Caco-2 (cell line): ENCODE measurements at regions not wholly inside any gene's neighbourhood (a gene's known extent, or its start where the extent isn't known, plus 50 kb on each side); places are given as distances from the start of the nearest gene placed in this dataset.
"Not testable (repeated sequence)": the region's sequence is repeated elsewhere in the genome, so short reads cannot be mapped to it uniquely, and the experiment has no call there.

Source experiments
- BruUV-seq: library from RNA; stranded (reverse); fragments of 400-500 nt; replicated peaks from 2 replicates; lab custom pipeline; 2021; lab: Mats Ljungman, UMichigan
- CTCF ChIA-PET: fragments of 300-600 bp; sonication (Branson Sonifier 250); formaldehyde crosslinking; loops from one replicate; lab custom pipeline; 2022; ENCODE audit warnings: antibody characterized with exemption; lab: Charles Lee
- POLR2A ChIA-PET: fragments of 300-600 bp; sonication (Branson Sonifier 250); formaldehyde crosslinking; loops from one replicate; lab custom pipeline; 2022; ENCODE audit warnings: antibody characterized with exemption; lab: Charles Lee
- DNase-seq, 2 experiments: peaks; one replicate each; pipeline versions ENCODE4 v3.0.0 to v3.0.0-alpha.2; 2020 to 2022
- H3K27me3 ChIP-seq: replicated peaks from 2 replicates; pipeline ENCODE4 v1.6.0; 2011; ENCODE audit warnings: low read length; ENCODE audit not compliant: control insufficient read depth, insufficient read depth
- H3K36me3 ChIP-seq: 2 replicates; pipeline ENCODE4 v1.5.1; 2011; ENCODE audit warnings: low read length; ENCODE audit not compliant: control insufficient read depth, insufficient read depth
- H3K4me1 ChIP-seq: fragments of 250-450 bp; sonication (Bioruptor Pico); 2 replicates; pipeline ENCODE4 v1.5.1; 2020; ENCODE audit warnings: mild to moderate bottlenecking
- H3K4me3 ChIP-seq: 2 replicates; pipeline ENCODE4 v1.5.1; 2011; ENCODE audit warnings: low read depth, mild to moderate bottlenecking, control low read depth, low read length
- H3K9me3 ChIP-seq: fragments of 250-450 bp; sonication (Bioruptor Pico); 2 replicates; pipeline ENCODE4 v1.5.1; 2020; ENCODE audit warnings: mild to moderate bottlenecking, moderate library complexity
- H3K27ac Mint-ChIP-seq: one replicate; pipeline ENCODE4 v1.8.0; 2022; ENCODE audit warnings: mixed read lengths; ENCODE audit not compliant: unreplicated experiment
- H3K27me3 Mint-ChIP-seq: one replicate; pipeline ENCODE4 v1.8.0; 2022; ENCODE audit warnings: mixed read lengths; ENCODE audit not compliant: insufficient read depth, unreplicated experiment
- H3K36me3 Mint-ChIP-seq: one replicate; pipeline ENCODE4 v1.8.0; 2022; ENCODE audit warnings: mild to moderate bottlenecking, mixed read lengths; ENCODE audit not compliant: insufficient read depth, unreplicated experiment
- H3K4me1 Mint-ChIP-seq: one replicate; pipeline ENCODE4 v1.8.0; 2022; ENCODE audit warnings: low read depth, mixed read lengths; ENCODE audit not compliant: unreplicated experiment
- H3K4me3 Mint-ChIP-seq: one replicate; pipeline ENCODE4 v1.8.0; 2022; ENCODE audit warnings: mild to moderate bottlenecking, moderate library complexity, mixed read lengths; ENCODE audit not compliant: unreplicated experiment
- H3K9me3 Mint-ChIP-seq: one replicate; pipeline ENCODE4 v1.8.0; 2022; ENCODE audit warnings: mixed read lengths; ENCODE audit not compliant: unreplicated experiment
- intact Hi-C: fragments of 100-400 bp; cut with micrococcal nuclease; formaldehyde crosslinking; loops from one replicate; pipeline ENCODE4 v1.10.0; 2022; ENCODE audit not compliant: unreplicated experiment
- TF ChIP-seq, protein P1 (sequence below), 2 experiments: fragments of 200-600 bp in 1 of 2; IDR thresholded peaks; 1 replicate in 1 of 2; 2 replicates in 1 of 2; pipeline versions ENCODE4 v1.5.1 to v1.8.0; 2011 to 2022; ENCODE audit warnings: antibody characterized with exemption in 1 of 2, control low read depth in 1 of 2, inconsistent platforms in 1 of 2, low read depth in 1 of 2, low read length in 1 of 2, mild to moderate bottlenecking in 1 of 2, moderate library complexity in 1 of 2; ENCODE audit not compliant: insufficient read depth in 1 of 2, severe bottlenecking in 1 of 2, unreplicated experiment in 1 of 2

DNA sequence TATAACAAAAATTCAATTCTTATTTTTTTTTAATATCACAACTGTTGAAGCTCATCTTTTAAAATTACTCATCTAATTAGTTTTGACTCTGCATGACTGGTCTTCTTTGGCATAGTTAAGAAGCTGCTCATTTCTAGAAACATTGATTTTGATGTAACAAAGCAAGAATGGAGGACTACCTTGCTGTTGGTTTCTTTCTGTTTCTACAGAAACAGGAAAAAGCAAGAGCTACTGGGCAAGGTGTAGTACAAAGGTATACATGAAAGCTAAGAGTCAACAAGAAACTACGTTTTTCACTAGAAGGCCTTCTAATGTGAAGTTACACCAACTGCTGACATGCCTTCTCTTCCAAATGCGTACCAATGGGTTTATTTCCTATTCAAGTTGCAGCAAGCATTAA, 90.6 kb upstream of the SYT4 start:
- CTCF ChIA-PET = no interaction called here
- POLR2A ChIA-PET = no interaction called here
- Mint-ChIP-seq H3K9me3 (no peaks in the 10 kb centered on the region), H3K4me3 (no peak overlapping the region), H3K36me3 (no peaks in the 10 kb centered on the region), H3K4me1 (no peaks in the 10 kb centered on the region), H3K27me3 (peaks cover 5% of the 10 kb centered on the region), H3K27ac (no peak overlapping the region)
- no peaks in the 10 kb centered on the region for H3K27me3 ChIP-seq
- TF ChIP-seq, protein P1, sequence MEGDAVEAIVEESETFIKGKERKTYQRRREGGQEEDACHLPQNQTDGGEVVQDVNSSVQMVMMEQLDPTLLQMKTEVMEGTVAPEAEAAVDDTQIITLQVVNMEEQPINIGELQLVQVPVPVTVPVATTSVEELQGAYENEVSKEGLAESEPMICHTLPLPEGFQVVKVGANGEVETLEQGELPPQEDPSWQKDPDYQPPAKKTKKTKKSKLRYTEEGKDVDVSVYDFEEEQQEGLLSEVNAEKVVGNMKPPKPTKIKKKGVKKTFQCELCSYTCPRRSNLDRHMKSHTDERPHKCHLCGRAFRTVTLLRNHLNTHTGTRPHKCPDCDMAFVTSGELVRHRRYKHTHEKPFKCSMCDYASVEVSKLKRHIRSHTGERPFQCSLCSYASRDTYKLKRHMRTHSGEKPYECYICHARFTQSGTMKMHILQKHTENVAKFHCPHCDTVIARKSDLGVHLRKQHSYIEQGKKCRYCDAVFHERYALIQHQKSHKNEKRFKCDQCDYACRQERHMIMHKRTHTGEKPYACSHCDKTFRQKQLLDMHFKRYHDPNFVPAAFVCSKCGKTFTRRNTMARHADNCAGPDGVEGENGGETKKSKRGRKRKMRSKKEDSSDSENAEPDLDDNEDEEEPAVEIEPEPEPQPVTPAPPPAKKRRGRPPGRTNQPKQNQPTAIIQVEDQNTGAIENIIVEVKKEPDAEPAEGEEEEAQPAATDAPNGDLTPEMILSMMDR (IDR thresholded peaks at IDR 0.05; ENCODE audit: insufficient read depth in 1 of 2, low read depth in 1 of 2, low read length in 1 of 2, severe bottlenecking in 1 of 2, unreplicated experiment in 1 of 2) = no peak
- H3K9me3 ChIP-seq = no peaks in the 10 kb centered on the region
- no TSS peak for BruUV-seq
- no peak for DNase-seq
- no peak overlapping the region for H3K4me3 ChIP-seq
- intact Hi-C loops = no loop called here
- H3K4me1 ChIP-seq = no peaks in the 10 kb centered on the region
- H3K36me3 ChIP-seq = no peaks in the 10 kb centered on the region

DNA sequence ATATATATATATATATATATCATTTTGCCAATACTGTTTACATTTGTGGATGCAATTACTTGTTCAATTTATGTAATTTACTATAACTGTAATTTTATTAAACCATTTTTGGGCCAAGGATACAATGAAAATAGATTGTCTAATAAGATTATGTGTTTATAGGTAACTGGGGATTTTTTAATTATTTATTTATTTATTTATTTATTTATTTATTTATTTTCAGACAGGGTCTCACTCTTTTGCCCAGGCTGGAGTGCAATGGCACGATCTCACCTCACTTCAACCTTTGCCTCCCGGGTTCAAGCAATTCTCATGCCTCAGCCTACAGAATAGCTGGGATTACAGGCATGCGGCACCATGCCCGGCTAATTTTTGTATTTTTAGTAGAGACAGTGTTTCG, 92.0 kb upstream of the SYT4 start:
- H3K27ac Mint-ChIP-seq, H3K4me1 ChIP-seq, H3K9me3 ChIP-seq, POLR2A ChIA-PET, H3K27me3 Mint-ChIP-seq, H3K27me3 ChIP-seq, DNase-seq, CTCF ChIA-PET, H3K4me1 Mint-ChIP-seq, BruUV-seq, H3K4me3 Mint-ChIP-seq, H3K4me3 ChIP-seq, H3K36me3 ChIP-seq, H3K36me3 Mint-ChIP-seq, H3K9me3 Mint-ChIP-seq, intact Hi-C loops: not testable (repeated sequence)

DNA sequence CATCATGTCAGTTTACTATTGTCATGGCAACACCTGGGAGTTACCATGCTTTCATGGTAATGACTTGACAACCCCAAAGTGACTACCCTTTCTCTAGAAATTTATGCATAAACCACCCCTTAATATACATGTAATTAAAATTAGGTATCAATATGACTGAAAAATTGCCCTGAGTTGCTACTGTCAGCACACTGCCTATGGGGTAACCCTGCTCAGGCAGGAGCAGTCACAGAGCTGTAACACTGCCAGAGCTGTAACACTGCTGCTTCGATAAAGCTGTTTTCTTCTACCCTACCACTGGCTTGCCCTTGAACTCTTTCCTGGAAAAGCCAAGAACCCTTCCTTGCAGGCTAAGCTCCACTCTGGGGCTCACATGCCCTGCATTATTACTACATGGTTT, 95.5 kb upstream of the SYT4 start:
- Histone ChIP-seq H3K4me3 (no peak overlapping the region), H3K4me1 (no peaks in the 10 kb centered on the region), H3K9me3 (no peaks in the 10 kb centered on the region), H3K27me3 (no peaks in the 10 kb centered on the region), H3K36me3 (no peaks in the 10 kb centered on the region)
- H3K9me3 Mint-ChIP-seq = no peaks in the 10 kb centered on the region
- ChIA-PET POLR2A (no interaction called here), CTCF (no interaction called here)
- H3K27ac Mint-ChIP-seq = no peak overlapping the region
- H3K36me3 Mint-ChIP-seq = no peaks in the 10 kb centered on the region
- H3K27me3 Mint-ChIP-seq = no peaks in the 10 kb centered on the region
- H3K4me1 Mint-ChIP-seq = no peaks in the 10 kb centered on the region
- TF ChIP-seq, protein P1 (IDR thresholded peaks at IDR 0.05; ENCODE audit: insufficient read depth in 1 of 2, low read depth in 1 of 2, low read length in 1 of 2, severe bottlenecking in 1 of 2, unreplicated experiment in 1 of 2) = no peak
- H3K4me3 Mint-ChIP-seq = no peak overlapping the region
- DNase-seq = no peak
- no TSS peak for BruUV-seq
- intact Hi-C loops = no loop called here

DNA sequence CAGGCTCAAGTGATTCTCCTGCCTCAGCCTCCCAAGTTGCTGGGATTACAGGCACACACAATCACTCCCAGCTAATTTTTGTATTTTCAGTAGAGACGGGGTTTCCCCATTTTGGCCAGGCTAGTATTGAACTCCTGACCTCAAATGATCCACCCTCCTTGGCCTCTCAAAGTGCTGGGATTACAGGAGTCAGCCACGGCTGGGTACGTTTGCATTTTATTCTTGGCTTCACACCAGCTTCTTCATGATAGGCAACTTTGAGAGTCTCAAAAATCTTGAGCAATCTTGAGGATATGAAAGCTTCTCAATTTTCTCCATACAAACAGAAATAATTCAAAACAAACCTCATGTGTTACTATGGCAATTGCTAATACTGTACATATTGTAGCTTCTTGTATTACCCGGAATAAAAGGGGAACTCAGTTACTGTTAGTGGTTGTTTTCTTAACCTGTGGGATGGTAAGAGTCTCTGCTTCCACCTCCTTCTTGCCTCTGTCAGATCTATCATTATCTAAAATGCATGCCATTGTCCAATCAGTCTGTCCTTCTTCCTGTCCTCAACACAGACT, 102.9 kb upstream of the SYT4 start:
- TF ChIP-seq, protein P1 (IDR thresholded peaks at IDR 0.05; ENCODE audit: insufficient read depth in 1 of 2, low read depth in 1 of 2, low read length in 1 of 2, severe bottlenecking in 1 of 2, unreplicated experiment in 1 of 2) = no peak
- H3K27ac Mint-ChIP-seq = no peak overlapping the region
- DNase-seq = no peak
- no peaks in the 10 kb centered on the region for H3K36me3 ChIP-seq
- H3K4me3 ChIP-seq = no peak overlapping the region
- H3K27me3 ChIP-seq = no peaks in the 10 kb centered on the region
- POLR2A ChIA-PET = no interaction called here
- H3K4me1 Mint-ChIP-seq = no peaks in the 10 kb centered on the region
- CTCF ChIA-PET = no interaction called here
- BruUV-seq = no TSS peak
- no peaks in the 10 kb centered on the region for H3K27me3 Mint-ChIP-seq
- H3K9me3 Mint-ChIP-seq = no peaks in the 10 kb centered on the region
- no peaks in the 10 kb centered on the region for H3K4me1 ChIP-seq
- H3K36me3 Mint-ChIP-seq = no peaks in the 10 kb centered on the region
- intact Hi-C loops = no loop called here
- no peaks in the 10 kb centered on the region for H3K9me3 ChIP-seq
- no peak overlapping the region for H3K4me3 Mint-ChIP-seq
